ENCODE measurements at regions not wholly inside any gene's neighbourhood (a gene's known extent, or its start where the extent isn't known, plus 50 kb on each side); places are given as distances from the start of the nearest gene placed in this dataset.

DNA sequence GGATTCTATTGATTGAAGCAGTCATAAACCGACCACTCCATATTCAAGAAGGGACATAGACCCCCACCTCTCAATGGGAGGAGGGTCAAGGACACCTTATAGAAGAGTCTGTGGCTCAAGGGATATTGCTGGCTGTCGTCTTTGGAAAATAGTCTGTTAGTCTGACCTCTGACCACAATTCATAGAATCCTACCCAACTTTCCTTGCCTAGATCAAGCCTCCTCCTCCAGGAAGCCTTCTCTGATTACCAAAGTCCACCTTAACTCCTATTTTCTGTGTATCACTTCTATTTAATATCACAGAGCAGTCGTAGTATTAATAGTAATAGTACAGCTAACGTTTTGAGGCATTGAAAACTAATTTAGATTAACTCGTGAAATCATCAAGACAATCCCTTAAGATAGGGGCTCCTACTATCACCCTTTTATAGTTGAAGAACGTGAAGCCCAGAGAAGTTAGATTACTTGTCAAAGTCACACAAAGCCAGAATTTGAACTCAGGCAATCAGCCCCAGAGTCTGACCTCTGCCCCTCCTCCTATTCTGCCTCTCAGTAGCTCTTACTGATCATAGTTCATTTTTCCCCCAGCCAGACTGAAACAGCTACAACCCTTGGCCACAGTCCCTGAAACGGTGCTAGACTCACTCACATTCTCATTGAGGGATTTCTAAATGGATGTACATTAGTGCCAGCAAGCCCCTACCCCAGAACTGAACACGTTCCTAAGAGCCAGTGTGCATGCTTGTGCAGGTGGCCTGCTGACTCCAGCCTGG lies 636.6 kb downstream of the MID1IP1 start:
- no peak for DNase-seq
- TF ChIP-seq CTCF (IDR thresholded peaks at IDR 0.05), result no peak
- H3K4me1 Mint-ChIP-seq (ENCODE audit: low read depth), result no peaks in the 10 kb centered on the region
- no peak overlapping the region for H3K27ac Mint-ChIP-seq
- no peaks in the 10 kb centered on the region for H3K36me3 Mint-ChIP-seq (ENCODE audit: low read depth)
- H3K4me3 Mint-ChIP-seq, result no peak overlapping the region
- H3K27me3 Mint-ChIP-seq (ENCODE audit: insufficient read depth), result peaks cover 4% of the 10 kb centered on the region; the same call in 1 of the 2 replicates
- no peaks in the 10 kb centered on the region for H3K9me3 Mint-ChIP-seq

DNA sequence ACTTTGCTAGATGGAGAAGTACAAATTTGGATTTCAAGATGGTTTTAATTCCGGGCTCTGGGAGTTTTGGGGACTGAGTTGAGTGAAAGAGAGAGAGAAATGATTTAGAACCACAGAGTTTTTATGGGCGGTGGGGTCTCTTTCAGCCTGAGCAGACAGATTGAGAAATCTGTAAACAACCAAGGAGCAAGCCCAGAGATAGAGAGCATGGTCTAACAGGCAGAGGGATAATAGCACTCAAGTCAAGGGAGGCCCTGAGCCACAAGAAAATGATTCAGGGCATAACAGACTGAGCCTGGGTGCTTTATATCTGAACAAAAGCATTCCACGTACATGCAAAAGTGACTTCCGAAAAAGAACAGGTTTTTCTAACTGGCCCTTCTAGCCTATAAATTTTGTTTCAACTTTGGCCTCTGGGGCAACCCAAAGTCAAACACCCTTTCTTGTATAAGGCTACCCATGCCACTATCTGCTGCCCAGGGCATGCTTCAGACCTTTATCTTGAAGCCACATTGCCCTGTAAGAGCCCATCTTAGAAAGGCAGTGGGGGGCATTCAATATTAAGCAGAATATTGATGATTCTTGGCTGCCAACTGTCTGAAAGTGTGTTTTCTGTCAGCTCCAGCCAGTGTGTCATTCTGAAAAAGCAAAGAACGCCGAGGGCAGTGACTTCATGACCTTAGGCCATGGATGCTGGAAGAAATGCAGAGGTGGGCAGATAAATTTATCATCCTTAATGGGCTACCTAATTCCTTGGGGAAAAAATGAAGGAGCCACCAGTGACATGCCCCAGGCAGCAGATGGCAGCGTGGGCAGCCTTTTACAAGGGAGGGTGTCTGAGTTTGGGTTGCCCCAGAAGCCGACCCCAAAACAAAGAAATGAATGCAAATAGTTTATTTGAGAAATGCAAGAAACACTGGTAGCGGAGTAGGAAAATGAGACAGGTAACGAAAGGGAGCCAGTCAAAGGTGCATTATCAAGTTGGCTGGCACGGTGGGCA lies 637.6 kb downstream of the MID1IP1 start:
- no peak for DNase-seq
- Mint-ChIP-seq H3K27me3 (ENCODE audit: insufficient read depth) (peaks cover 6% of the 10 kb centered on the region; the same call in 1 of the 2 replicates), H3K27ac (no peak overlapping the region), H3K36me3 (ENCODE audit: low read depth) (peaks cover 2% of the 10 kb centered on the region; the same call in 1 of the 2 replicates), H3K9me3 (peaks cover 3% of the 10 kb centered on the region), H3K4me3 (no peak overlapping the region), H3K4me1 (ENCODE audit: low read depth) (no peaks in the 10 kb centered on the region)
- no peak for TF ChIP-seq CTCF (IDR thresholded peaks at IDR 0.05)

DNA sequence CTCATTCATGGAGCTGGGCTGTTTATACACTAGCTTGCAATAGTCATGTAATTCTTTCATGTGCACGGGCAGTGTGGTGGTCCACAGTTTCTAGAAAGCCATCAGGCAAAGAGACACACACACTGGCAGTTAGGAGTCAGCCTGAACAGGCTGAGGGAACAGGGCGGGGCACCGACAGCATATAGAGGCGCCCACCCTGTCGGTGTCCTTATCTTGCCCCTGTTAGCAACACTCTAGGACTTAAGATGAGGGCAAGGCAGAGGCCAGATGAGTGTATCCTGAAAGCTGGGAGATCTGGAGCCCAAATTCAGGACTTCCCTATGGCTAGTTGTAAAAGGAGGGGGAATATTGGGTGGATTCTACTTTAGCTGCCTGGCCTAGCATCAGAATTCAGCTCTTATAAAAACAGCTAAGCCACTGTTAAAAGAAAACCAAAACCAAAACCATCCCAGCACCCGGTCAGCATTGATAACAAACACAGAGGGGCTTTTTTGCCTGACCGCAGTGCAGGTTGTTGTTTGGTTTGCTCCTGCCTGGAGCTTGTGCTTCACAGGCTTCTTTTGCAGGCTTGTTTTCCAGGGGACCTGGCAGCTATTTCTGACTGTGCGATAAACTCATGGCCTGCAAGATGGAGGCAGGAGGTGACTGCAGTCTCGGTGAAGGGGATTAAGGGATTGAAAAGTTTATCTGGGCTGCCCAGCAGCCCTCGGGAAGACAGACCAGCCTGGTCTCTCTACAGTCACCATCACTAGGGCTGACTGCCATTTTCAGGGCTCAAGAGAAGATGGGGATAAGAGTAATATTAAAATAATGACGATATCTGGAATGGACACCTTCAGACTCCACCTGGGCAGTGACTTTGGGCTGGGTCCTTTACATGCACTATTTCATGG lies 638.9 kb downstream of the MID1IP1 start:
- H3K36me3 Mint-ChIP-seq (ENCODE audit: low read depth), result peaks cover 5% of the 10 kb centered on the region; the same call in 1 of the 2 replicates
- no peaks in the 10 kb centered on the region for H3K4me1 Mint-ChIP-seq (ENCODE audit: low read depth)
- no peak for TF ChIP-seq CTCF (IDR thresholded peaks at IDR 0.05)
- DNase-seq, result no peak
- no peak overlapping the region for H3K27ac Mint-ChIP-seq
- peaks cover 5% of the 10 kb centered on the region for H3K9me3 Mint-ChIP-seq
- H3K27me3 Mint-ChIP-seq (ENCODE audit: insufficient read depth), result peaks cover 4% of the 10 kb centered on the region; the same call in 1 of the 2 replicates
- H3K4me3 Mint-ChIP-seq, result no peak overlapping the region

- Mint-ChIP-seq H3K27ac (no peak overlapping the region), H3K4me1 (ENCODE audit: low read depth) (no peaks in the 10 kb centered on the region), H3K4me3 (no peak overlapping the region), H3K9me3 (peaks cover 9% of the 10 kb centered on the region), H3K27me3 (ENCODE audit: insufficient read depth) (peaks cover 4% of the 10 kb centered on the region; the same call in 1 of the 2 replicates), H3K36me3 (ENCODE audit: low read depth) (peaks cover 5% of the 10 kb centered on the region; the same call in 1 of the 2 replicates)
- DNase-seq, result no peak
- no peak for TF ChIP-seq CTCF (IDR thresholded peaks at IDR 0.05)
Observed at GRCh38 chrX:39440799-39441284, 639.6 kb downstream of the MID1IP1 start.

GRCh38 chrX:39442332-39442731 lies 641.1 kb downstream of the MID1IP1 start:
- peaks cover 5% of the 10 kb centered on the region; the same call in 1 of the 2 replicates for H3K36me3 Mint-ChIP-seq (ENCODE audit: low read depth)
- peaks cover 9% of the 10 kb centered on the region for H3K9me3 Mint-ChIP-seq
- H3K4me3 Mint-ChIP-seq, result no peak overlapping the region
- no peak overlapping the region for H3K27ac Mint-ChIP-seq
- no peak for DNase-seq
- H3K4me1 Mint-ChIP-seq (ENCODE audit: low read depth), result no peaks in the 10 kb centered on the region
- no peak for TF ChIP-seq CTCF (IDR thresholded peaks at IDR 0.05)
- peaks cover 4% of the 10 kb centered on the region for H3K27me3 Mint-ChIP-seq (ENCODE audit: insufficient read depth)

All from HFFc6 (cell line).